MM.1S (cell line): ENCODE measurements at regions not wholly inside any gene's neighbourhood (a gene's known extent, or its start where the extent isn't known, plus 50 kb on each side); places are given as distances from the start of the nearest gene placed in this dataset.

ENCODE experiments used
- CTCF ChIP-seq: fragments of 300-600 bp; sonication (generic); IDR thresholded peaks from 2 replicates; pipeline ENCODE4 v1.5.1; 2016; ENCODE audit warnings: antibody characterized with exemption, low read length, mixed read lengths
- EZH2 ChIP-seq: fragments of 300-600 bp; sonication (generic); optimal IDR thresholded peaks from 2 replicates; pipeline ENCODE3; 2017; ENCODE audit warnings: low read depth, mild to moderate bottlenecking, antibody characterized with exemption, low read length, mixed read lengths

GRCh38 chr1:201612645-201613044 is 73.7 kb downstream of the NAV1 start:
- TF ChIP-seq CTCF (no peak), EZH2 (no peak)
